Esophagus muscularis mucosa (tissue), 4 donors: ENCODE measurements at regions not wholly inside any gene's neighbourhood (a gene's known extent, or its start where the extent isn't known, plus 50 kb on each side); places are given as distances from the start of the nearest gene placed in this dataset.

Experiments
- DNase-seq: peaks from one replicate; pipeline ENCODE4 v3.0.0-alpha.2; 2017; ENCODE audit errors: extremely low spot score
- H3K27ac ChIP-seq, 4 donors: fragments of 200-600 bp; sonication (generic); replicated peaks in 1 of 4; 1 replicate in 3 of 4; 2 replicates in 1 of 4; pipeline ENCODE4 v1.5.1; 2016 to 2019; ENCODE audit warnings: mild to moderate bottlenecking in 1 of 4
- H3K27me3 ChIP-seq, 4 donors: fragments of 200-600 bp; sonication (generic); one replicate each; pipeline versions ENCODE4 v1.5.1 to v1.6.0; 2016 to 2019
- H3K36me3 ChIP-seq, 4 donors: fragments of 200-600 bp; sonication (generic); one replicate each; pipeline ENCODE4 v1.5.1; 2016 to 2019
- H3K4me1 ChIP-seq, 4 donors: fragments of 200-600 bp; sonication (generic); one replicate each; pipeline ENCODE4 v1.5.1; 2016 to 2019
- H3K4me3 ChIP-seq, 4 donors: fragments of 200-600 bp; sonication (generic); 1 replicate in 2 of 4; 2 replicates in 2 of 4; pipeline ENCODE4 v1.5.1; 2016 to 2019; ENCODE audit warnings: mild to moderate bottlenecking in 4 of 4, moderate library complexity in 1 of 4
- H3K9me3 ChIP-seq, 4 donors: fragments of 200-600 bp; sonication (generic); 1 replicate in 3 of 4; 2 replicates in 1 of 4; pipeline ENCODE4 v1.5.1; 2016 to 2019
- EP300 ChIP-seq: sonication (generic); formaldehyde crosslinking; IDR thresholded peaks from one replicate; pipeline ENCODE4 v1.6.1; 2017; ENCODE audit warnings: antibody characterized with exemption
- POLR2A ChIP-seq: fragments of 450-650 bp; IDR thresholded peaks from one replicate; pipeline ENCODE4 v1.6.1; 2017; ENCODE audit warnings: antibody characterized with exemption, moderate library complexity, mild to moderate bottlenecking, low read depth
- POLR2AphosphoS5 ChIP-seq, 2 donors: sonication (generic); formaldehyde crosslinking; IDR thresholded peaks; one replicate each; pipeline ENCODE4 v1.6.1; 2017; ENCODE audit warnings: antibody characterized with exemption in 2 of 2
- WGBS: methylation state at CpG from one replicate; pipeline ENCODE4 v1.1.5; 2018; 5-methylcytosine and 5-hydroxymethylcytosine counted together
- intact Hi-C: fragments of 100-400 bp; cut with DNase I; formaldehyde crosslinking; loops from one replicate; pipeline ENCODE4 v1.15.1; 2023
- TF ChIP-seq, protein P1 (sequence below), 3 experiments: fragments of 200-600 bp in 2 of 3; fragments of 450-650 bp in 1 of 3; sonication (generic) in 2 of 3; IDR thresholded peaks; one replicate each; pipeline ENCODE4 v1.5.1; 2017 to 2019; ENCODE audit warnings: antibody characterized with exemption in 3 of 3, mild to moderate bottlenecking in 2 of 3, moderate library complexity in 1 of 3

DNA sequence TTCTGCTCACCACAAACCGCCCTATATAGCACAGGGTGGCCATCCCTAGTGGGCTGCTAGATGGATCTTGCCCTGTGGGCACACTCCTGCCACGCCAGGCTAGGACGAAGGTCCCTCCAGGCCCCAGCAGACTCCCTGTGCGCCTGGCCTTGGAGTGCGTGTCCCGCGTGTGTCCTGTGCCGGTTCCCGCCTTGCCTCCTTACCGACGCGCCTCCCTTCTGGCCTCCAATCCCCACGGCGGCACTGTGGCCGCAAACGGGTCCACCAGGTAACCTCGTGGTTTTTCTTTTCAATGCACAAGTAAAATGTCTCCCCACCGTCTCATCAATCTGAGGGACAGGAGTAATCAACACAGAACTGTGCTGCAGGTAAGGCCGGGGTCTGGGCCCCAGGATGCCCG is 133.8 kb upstream of the PHACTR3 start:
- Histone ChIP-seq H3K4me1 (no peaks in the 10 kb centered on the region), H3K27me3 (peaks cover 0 to 24% (median 0%) of the 10 kb centered on the region in 4 donors), H3K4me3 (no peak overlapping the region), H3K9me3 (no peaks in the 10 kb centered on the region), H3K27ac (no peak overlapping the region), H3K36me3 (no peaks in the 10 kb centered on the region)
- 97% methylated on average over 19 of the region's 20 CpGs for WGBS
- intact Hi-C loops = no loop called here
- DNase-seq = no peak
- TF ChIP-seq, protein P1, sequence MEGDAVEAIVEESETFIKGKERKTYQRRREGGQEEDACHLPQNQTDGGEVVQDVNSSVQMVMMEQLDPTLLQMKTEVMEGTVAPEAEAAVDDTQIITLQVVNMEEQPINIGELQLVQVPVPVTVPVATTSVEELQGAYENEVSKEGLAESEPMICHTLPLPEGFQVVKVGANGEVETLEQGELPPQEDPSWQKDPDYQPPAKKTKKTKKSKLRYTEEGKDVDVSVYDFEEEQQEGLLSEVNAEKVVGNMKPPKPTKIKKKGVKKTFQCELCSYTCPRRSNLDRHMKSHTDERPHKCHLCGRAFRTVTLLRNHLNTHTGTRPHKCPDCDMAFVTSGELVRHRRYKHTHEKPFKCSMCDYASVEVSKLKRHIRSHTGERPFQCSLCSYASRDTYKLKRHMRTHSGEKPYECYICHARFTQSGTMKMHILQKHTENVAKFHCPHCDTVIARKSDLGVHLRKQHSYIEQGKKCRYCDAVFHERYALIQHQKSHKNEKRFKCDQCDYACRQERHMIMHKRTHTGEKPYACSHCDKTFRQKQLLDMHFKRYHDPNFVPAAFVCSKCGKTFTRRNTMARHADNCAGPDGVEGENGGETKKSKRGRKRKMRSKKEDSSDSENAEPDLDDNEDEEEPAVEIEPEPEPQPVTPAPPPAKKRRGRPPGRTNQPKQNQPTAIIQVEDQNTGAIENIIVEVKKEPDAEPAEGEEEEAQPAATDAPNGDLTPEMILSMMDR (IDR thresholded peaks at IDR 0.05) = no peak
- TF ChIP-seq EP300 = no peak
- TF ChIP-seq POLR2AphosphoS5 (IDR thresholded peaks at IDR 0.05) = no peak
- TF ChIP-seq POLR2A = no peak

DNA sequence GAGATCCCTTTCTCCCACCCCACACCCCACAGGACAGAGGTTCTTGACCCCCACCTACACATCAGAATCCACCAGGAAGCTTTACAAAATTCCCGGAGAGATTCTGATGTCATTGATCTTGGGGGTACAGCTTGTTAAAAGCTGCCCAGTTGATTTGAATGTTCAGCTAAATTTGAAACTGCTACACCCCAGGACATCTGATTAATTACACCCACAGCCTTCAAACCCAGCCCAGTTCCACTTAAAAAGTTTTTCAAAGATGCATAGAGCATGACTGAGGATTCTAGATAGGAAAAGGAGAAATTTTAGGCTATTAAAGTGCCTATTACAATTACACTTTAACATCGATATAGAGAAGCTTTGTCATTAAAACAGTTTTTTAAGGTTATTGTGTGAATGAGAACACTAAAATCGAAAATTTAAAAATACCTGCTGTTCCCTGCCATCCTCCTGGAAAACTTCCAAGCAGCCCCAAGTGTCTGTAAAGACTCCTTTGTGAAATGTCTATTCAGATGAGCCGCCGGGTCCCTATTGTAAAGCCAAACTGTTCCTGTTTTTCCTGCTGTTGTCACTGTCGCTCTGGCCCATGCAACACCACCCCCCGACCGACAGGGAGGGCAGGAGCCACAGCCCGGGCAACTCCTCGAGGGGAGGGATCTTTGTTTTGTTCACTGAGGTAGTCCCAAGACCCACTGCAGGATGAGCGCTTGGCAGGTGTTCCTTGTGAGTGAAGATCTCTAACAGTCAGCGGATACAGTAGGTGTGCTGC is 132.5 kb upstream of the PHACTR3 start:
- peaks cover 0 to 24% (median 0%) of the 10 kb centered on the region in 4 donors for H3K27me3 ChIP-seq
- 72% methylated on average over 12 of the region's 12 CpGs for WGBS

DNA sequence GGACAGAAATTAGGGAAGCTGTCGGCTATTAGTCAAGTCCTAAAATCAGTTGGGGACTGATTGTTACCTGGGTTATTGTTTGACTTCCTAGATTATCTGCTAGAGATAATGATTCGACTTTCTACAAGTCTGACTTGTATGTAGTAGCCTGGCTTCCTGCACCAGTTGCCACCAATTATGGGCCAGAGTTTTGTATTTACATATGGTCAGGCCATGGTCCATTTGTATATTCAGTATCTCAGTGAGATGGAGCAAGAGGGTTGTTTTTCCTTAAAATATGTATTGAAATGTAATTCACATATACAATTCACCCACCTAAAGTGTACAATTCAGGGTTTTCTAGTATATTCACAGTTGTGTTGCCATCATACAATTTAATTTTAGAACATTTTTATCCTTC is 130.6 kb upstream of the PHACTR3 start:
- H3K4me1 ChIP-seq = no peaks in the 10 kb centered on the region
- TF ChIP-seq, protein P1 (IDR thresholded peaks at IDR 0.05) = no peak
- TF ChIP-seq POLR2A (no peak), POLR2AphosphoS5 (IDR thresholded peaks at IDR 0.05) (no peak), EP300 (no peak)
- no peaks in the 10 kb centered on the region for H3K9me3 ChIP-seq
- no peak overlapping the region for H3K4me3 ChIP-seq
- peaks cover 0 to 24% (median 0%) of the 10 kb centered on the region in 4 donors for H3K27me3 ChIP-seq
- WGBS = 96% methylated on average over 2 of the region's 2 CpGs
- no peak for DNase-seq
- H3K36me3 ChIP-seq = no peaks in the 10 kb centered on the region
- intact Hi-C loops = no loop called here
- no peak overlapping the region for H3K27ac ChIP-seq

More for the DNA sequence above, 132.5 kb upstream of the PHACTR3 start:
- intact Hi-C loops = no loop called here
- TF ChIP-seq POLR2A (no peak), POLR2AphosphoS5 (IDR thresholded peaks at IDR 0.05) (no peak), EP300 (no peak)
- TF ChIP-seq, protein P1 (IDR thresholded peaks at IDR 0.05) = no peak
- no peaks in the 10 kb centered on the region for H3K4me1 ChIP-seq
- H3K9me3 ChIP-seq = no peaks in the 10 kb centered on the region
- no peak for DNase-seq
- H3K4me3 ChIP-seq = no peak overlapping the region
- no peak overlapping the region for H3K27ac ChIP-seq
- H3K36me3 ChIP-seq = no peaks in the 10 kb centered on the region

DNA sequence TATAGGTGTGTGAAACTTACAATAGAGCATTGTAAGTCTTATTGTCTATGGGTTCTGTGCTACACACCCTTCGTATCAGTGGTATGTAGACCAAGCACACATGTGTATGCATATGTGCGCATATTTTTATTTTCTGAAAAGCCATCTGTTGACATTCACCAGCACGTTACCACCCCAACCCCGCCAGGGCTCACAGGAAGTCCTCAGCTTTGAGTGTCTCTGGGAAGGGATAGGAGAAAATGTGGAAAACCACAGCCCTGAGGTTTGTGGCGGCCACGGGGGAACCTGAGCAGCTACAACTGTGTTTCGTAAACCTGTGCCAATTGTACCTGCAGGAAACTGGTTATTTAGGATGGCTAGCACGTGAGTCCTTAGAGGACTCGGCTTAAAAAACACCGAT is 123.3 kb upstream of the PHACTR3 start:
- Histone ChIP-seq H3K4me3 (no peak overlapping the region), H3K27ac (no peak overlapping the region), H3K9me3 (no peaks in the 10 kb centered on the region), H3K36me3 (no peaks in the 10 kb centered on the region), H3K27me3 (peaks cover 0 to 35% (median 0%) of the 10 kb centered on the region in 4 donors), H3K4me1 (no peaks in the 10 kb centered on the region)
- intact Hi-C loops = no loop called here
- no peak for TF ChIP-seq POLR2AphosphoS5 (IDR thresholded peaks at IDR 0.05)
- TF ChIP-seq EP300 = no peak
- TF ChIP-seq POLR2A = no peak
- TF ChIP-seq, protein P1 (IDR thresholded peaks at IDR 0.05) = no peak
- no peak for DNase-seq
- 76% methylated on average over 10 of the region's 10 CpGs for WGBS
